IMR-90 (cell line): ENCODE measurements at regions not wholly inside any gene's neighbourhood (a gene's known extent, or its start where the extent isn't known, plus 50 kb on each side); places are given as distances from the start of the nearest gene placed in this dataset.

Experiments
- ATAC-seq: fragments of 200-7000 bp; cut with Tn5 transposase; 2 replicates; pipeline ENCODE4 v1.9.1; 2020; ENCODE audit warnings: low read depth, mild to moderate bottlenecking, moderate library complexity
- BruUV-seq: library from RNA; stranded (reverse); fragments of 400-500 nt; replicated peaks from 2 replicates; lab custom pipeline; 2021; lab: Mats Ljungman, UMichigan
- CTCF ChIA-PET: fragments of 300-600 bp; formaldehyde crosslinking; extraction: SDS; loops from one replicate; lab custom pipeline; 2021; ENCODE audit warnings: antibody characterized with exemption; lab: Yijun Ruan, JAX
- POLR2A ChIA-PET: fragments of 300-600 bp; sonication (Branson Sonifier 250); formaldehyde crosslinking; loops from one replicate; lab custom pipeline; 2022; ENCODE audit warnings: antibody characterized with exemption; ENCODE audit not compliant: unreplicated experiment; lab: Charles Lee
- DNase-seq: peaks from one replicate; pipeline ENCODE4 v3.0.0; 2013
- H2AFZ ChIP-seq: replicated peaks from 2 replicates; pipeline ENCODE3; 2013; ENCODE audit warnings: low read length, mild to moderate bottlenecking; ENCODE audit not compliant: poor library complexity
- H2AK5ac ChIP-seq: 2 replicates; pipeline ENCODE4 v1.6.1; 2013; ENCODE audit warnings: low read depth, low read length, inconsistent platforms
- H2AK9ac ChIP-seq: replicated peaks from 2 replicates; pipeline ENCODE3; 2013; ENCODE audit warnings: mild to moderate bottlenecking, low read depth, low read length, moderate library complexity; ENCODE audit not compliant: poor library complexity
- H2BK120ac ChIP-seq: 2 replicates; pipeline ENCODE4 v1.6.1; 2013; ENCODE audit warnings: low read depth, low read length, inconsistent platforms
- H2BK15ac ChIP-seq: 3 replicates; pipeline ENCODE4 v1.6.1; 2013; ENCODE audit warnings: low read depth, low read length, inconsistent platforms
- H2BK20ac ChIP-seq: 2 replicates; pipeline ENCODE4 v1.6.1; 2013; ENCODE audit warnings: low read depth, mild to moderate bottlenecking, inconsistent platforms, low read length, moderate library complexity
- H2BK5ac ChIP-seq: 2 replicates; pipeline ENCODE4 v1.6.1; 2013; ENCODE audit warnings: mild to moderate bottlenecking, low read depth, low read length, inconsistent platforms; ENCODE audit not compliant: poor library complexity, severe bottlenecking
- H3K14ac ChIP-seq: replicated peaks from 2 replicates; pipeline ENCODE4 v1.6.1; 2013; ENCODE audit warnings: low read depth, low read length, inconsistent platforms
- H3K18ac ChIP-seq: 2 replicates; pipeline ENCODE4 v1.6.1; 2013; ENCODE audit warnings: low read depth, low read length, control low read depth
- H3K23ac ChIP-seq: 2 replicates; pipeline ENCODE4 v1.6.1; 2013; ENCODE audit warnings: low read depth, low read length, inconsistent platforms
- H3K27ac ChIP-seq: 2 replicates; pipeline ENCODE4 v1.5.1; 2013; ENCODE audit warnings: mild to moderate bottlenecking, control low read depth, low read length; ENCODE audit not compliant: insufficient read depth
- H3K27me3 ChIP-seq: 2 replicates; pipeline ENCODE4 v1.6.1; 2013; ENCODE audit warnings: low read length; ENCODE audit not compliant: control insufficient read depth, insufficient read depth
- H3K36me3 ChIP-seq: 2 replicates; pipeline ENCODE4 v1.6.1; 2013; ENCODE audit warnings: low read length, mixed read lengths; ENCODE audit not compliant: control insufficient read depth, insufficient read depth
- H3K4ac ChIP-seq: 2 replicates; pipeline ENCODE4 v1.6.1; 2013; ENCODE audit warnings: low read depth, low read length, inconsistent platforms
- H3K4me1 ChIP-seq: 2 replicates; pipeline ENCODE4 v1.6.1; 2013; ENCODE audit warnings: low read length, mixed read lengths; ENCODE audit not compliant: control insufficient read depth, insufficient read depth
- H3K4me2 ChIP-seq: 2 replicates; pipeline ENCODE4 v1.6.1; 2013; ENCODE audit warnings: low read depth, mild to moderate bottlenecking, control low read depth, low read length, moderate library complexity
- H3K4me3 ChIP-seq: 2 replicates; pipeline ENCODE4 v1.5.1; 2013; ENCODE audit warnings: low read depth, mild to moderate bottlenecking, control low read depth, low read length, moderate library complexity; ENCODE audit not compliant: insufficient read depth
- H3K56ac ChIP-seq: 2 replicates; pipeline ENCODE4 v1.6.1; 2013; ENCODE audit warnings: low read length, inconsistent platforms; ENCODE audit not compliant: insufficient read depth; ENCODE audit errors: extremely low read depth
- H3K79me1 ChIP-seq, 2 experiments: 2 replicates each; pipeline ENCODE4 v1.6.1; 2013; ENCODE audit warnings: low read length in 2 of 2, inconsistent platforms in 1 of 2, low read depth in 1 of 2
- H3K9ac ChIP-seq: 2 replicates; pipeline ENCODE4 v1.6.1; 2013; ENCODE audit warnings: low read depth, low read length, control low read depth
- H3K9me1 ChIP-seq: 2 replicates; pipeline ENCODE4 v1.6.1; 2013; ENCODE audit warnings: low read length, inconsistent platforms; ENCODE audit not compliant: insufficient read depth
- H3K9me3 ChIP-seq: 2 replicates; pipeline ENCODE4 v1.6.1; 2013; ENCODE audit warnings: low read length; ENCODE audit not compliant: control insufficient read depth, insufficient read depth
- H4K20me1 ChIP-seq: 2 replicates; pipeline ENCODE4 v1.6.1; 2013; ENCODE audit warnings: low read length, inconsistent platforms; ENCODE audit not compliant: insufficient read depth
- H4K5ac ChIP-seq: 2 replicates; pipeline ENCODE4 v1.6.1; 2013; ENCODE audit warnings: mild to moderate bottlenecking, low read depth, low read length, control low read depth
- H4K8ac ChIP-seq, 2 experiments: 2 replicates each; pipeline ENCODE4 v1.6.1; 2013; ENCODE audit warnings: low read depth in 2 of 2, low read length in 2 of 2, control low read depth in 1 of 2, inconsistent platforms in 1 of 2
- H4K91ac ChIP-seq: 2 replicates; pipeline ENCODE4 v1.6.1; 2013; ENCODE audit warnings: low read depth, low read length, inconsistent platforms; ENCODE audit not compliant: insufficient read depth
- BHLHE40 ChIP-seq: fragments of 150-350 bp; IDR thresholded peaks from 2 replicates; pipeline ENCODE4 v1.6.1; 2016; ENCODE audit warnings: mild to moderate bottlenecking, low read depth, low read length
- CEBPB ChIP-seq: IDR thresholded peaks from 2 replicates; pipeline ENCODE4 v1.6.1; 2012; ENCODE audit warnings: low read depth, low read length, improper control_type of control experiment
- CHD1 ChIP-seq: IDR thresholded peaks from 2 replicates; pipeline ENCODE4 v1.6.1; 2012; ENCODE audit warnings: low read depth, low read length, improper control_type of control experiment
- FOS ChIP-seq: fragments of 150-350 bp; IDR thresholded peaks from 2 replicates; pipeline ENCODE4 v1.6.1; 2016; ENCODE audit warnings: low read depth, low read length
- MAFK ChIP-seq: IDR thresholded peaks from 2 replicates; pipeline ENCODE4 v1.6.1; 2012; ENCODE audit warnings: low read depth, low read length, improper control_type of control experiment
- MAZ ChIP-seq: IDR thresholded peaks from 2 replicates; pipeline ENCODE4 v1.6.1; 2012; ENCODE audit warnings: low read depth, mild to moderate bottlenecking, low read length, improper control_type of control experiment, moderate library complexity, borderline replicate concordance
- MXI1 ChIP-seq: IDR thresholded peaks from 2 replicates; pipeline ENCODE4 v1.6.1; 2012; ENCODE audit warnings: low read depth, mild to moderate bottlenecking, low read length, moderate library complexity, borderline replicate concordance
- NFE2L2 ChIP-seq: fragments of 150-350 bp; IDR thresholded peaks from 2 replicates; pipeline ENCODE4 v1.6.1; 2016; ENCODE audit warnings: low read depth, mild to moderate bottlenecking, low read length
- POLR2A ChIP-seq: IDR thresholded peaks from 2 replicates; pipeline ENCODE4 v1.6.1; 2012; ENCODE audit warnings: mild to moderate bottlenecking, low read depth, low read length
- RAD21 ChIP-seq: IDR thresholded peaks from 2 replicates; pipeline ENCODE4 v1.6.1; 2012; ENCODE audit warnings: low read length, improper control_type of control experiment
- RCOR1 ChIP-seq: IDR thresholded peaks from 2 replicates; pipeline ENCODE4 v1.6.1; 2012; ENCODE audit warnings: mild to moderate bottlenecking, low read length, improper control_type of control experiment; ENCODE audit not compliant: insufficient replicate concordance
- RFX5 ChIP-seq: IDR thresholded peaks from 2 replicates; pipeline ENCODE4 v1.8.0; 2012; ENCODE audit warnings: low read depth, mild to moderate bottlenecking, low read length, moderate library complexity
- SMC3 ChIP-seq: fragments of 150-350 bp; IDR thresholded peaks from 2 replicates; pipeline ENCODE4 v1.6.1; 2016; ENCODE audit warnings: low read depth, mild to moderate bottlenecking, antibody characterized with exemption, low read length, moderate library complexity
- WGBS, 2 experiments: methylation state at CpG; one replicate each; pipeline versions ENCODE4 v1.1.5 to v1.1.7; 2013; ENCODE audit warnings: missing lambda C conversion rate in 2 of 2; ENCODE audit not compliant: insufficient read length in 1 of 2; ENCODE audit errors: extremely low coverage in 2 of 2; 5-methylcytosine and 5-hydroxymethylcytosine counted together
- dilution Hi-C: fragments of 300-500 bp; cut with HindIII; formaldehyde crosslinking; loops from one replicate; pipeline ENCODE4 v1.14.3; 2018; ENCODE audit warnings: low sequenced_read_pairs; ENCODE audit not compliant: unreplicated experiment
- in situ Hi-C: fragments of 300-500 bp; cut with MboI; formaldehyde crosslinking; loops from 3 replicates; pipeline ENCODE4 v1.14.3; 2019; ENCODE audit warnings: low sequenced_read_pairs, inconsistent platforms, mixed read lengths
- intact Hi-C: fragments of 100-400 bp; cut with micrococcal nuclease; formaldehyde crosslinking; loops from 2 replicates; pipeline ENCODE4 v1.10.0; 2022
- TF ChIP-seq, protein P1 (sequence below): conservative IDR thresholded peaks from 2 replicates; pipeline ENCODE4 v1.5.1; 2012; ENCODE audit warnings: mild to moderate bottlenecking, low read depth, low read length, improper control_type of control experiment
- TF ChIP-seq, protein P2 (sequence below): fragments of 150-350 bp; IDR thresholded peaks from 2 replicates; pipeline ENCODE4 v1.6.1; 2017; ENCODE audit warnings: mild to moderate bottlenecking, antibody characterized with exemption, low read length, low read depth
- TF ChIP-seq, protein P3 (sequence below): fragments of 150-350 bp; IDR thresholded peaks from 2 replicates; pipeline ENCODE4 v1.6.1; 2016; ENCODE audit warnings: low read depth, mild to moderate bottlenecking, low read length, moderate library complexity, borderline replicate concordance

DNA sequence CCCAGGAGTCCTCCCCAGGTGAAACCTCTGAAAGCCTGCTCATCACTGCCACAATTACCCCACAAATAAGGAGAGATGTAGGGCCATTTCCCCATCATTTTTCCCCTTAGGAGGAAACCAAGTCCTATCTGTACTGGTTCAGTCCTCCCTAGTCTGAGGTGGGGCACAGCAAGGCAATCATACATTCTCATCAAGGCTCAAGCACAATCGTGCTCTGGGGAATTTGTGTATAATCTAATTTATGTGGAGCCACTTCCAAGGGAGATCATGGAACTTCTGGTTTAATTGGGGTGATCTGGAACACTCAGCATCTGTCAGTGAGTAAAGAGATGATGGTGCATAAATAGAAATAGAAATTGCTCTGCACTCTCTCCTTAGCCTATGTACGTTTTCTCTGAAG, 546.9 kb downstream of the IGSF11 start:
- Histone ChIP-seq H3K23ac (no peak overlapping the region), H3K4me1 (no peaks in the 10 kb centered on the region), H3K9me1 (no peaks in the 10 kb centered on the region), H3K36me3 (no peaks in the 10 kb centered on the region), H3K14ac (no peak overlapping the region), H3K27ac (no peak overlapping the region), H3K79me1 (no peaks in the 10 kb centered on the region), H2BK15ac (no peak overlapping the region), H3K56ac (no peak overlapping the region), H2BK5ac (no peak overlapping the region), H2BK120ac (no peak overlapping the region), H3K4ac (no peak overlapping the region), H3K9me3 (no peaks in the 10 kb centered on the region), H2AK5ac (no peak overlapping the region), H2BK20ac (no peak overlapping the region), H3K4me3 (no peak overlapping the region), H4K20me1 (no peaks in the 10 kb centered on the region), H4K8ac (no peak overlapping the region), H3K4me2 (no peak overlapping the region), H4K91ac (no peak overlapping the region), H3K9ac (no peak overlapping the region), H3K27me3 (no peaks in the 10 kb centered on the region), H2AK9ac (no peak overlapping the region), H4K5ac (no peak overlapping the region), H2AFZ (no peak overlapping the region), H3K18ac (no peak overlapping the region)
- TF ChIP-seq NFE2L2 (no peak), RFX5 (no peak), MAZ (no peak), CEBPB (no peak), MAFK (no peak), SMC3 (no peak), MXI1 (no peak), RAD21 (no peak), BHLHE40 (no peak), CHD1 (no peak), POLR2A (no peak), RCOR1 (no peak), FOS (no peak)
- TF ChIP-seq, protein P1, sequence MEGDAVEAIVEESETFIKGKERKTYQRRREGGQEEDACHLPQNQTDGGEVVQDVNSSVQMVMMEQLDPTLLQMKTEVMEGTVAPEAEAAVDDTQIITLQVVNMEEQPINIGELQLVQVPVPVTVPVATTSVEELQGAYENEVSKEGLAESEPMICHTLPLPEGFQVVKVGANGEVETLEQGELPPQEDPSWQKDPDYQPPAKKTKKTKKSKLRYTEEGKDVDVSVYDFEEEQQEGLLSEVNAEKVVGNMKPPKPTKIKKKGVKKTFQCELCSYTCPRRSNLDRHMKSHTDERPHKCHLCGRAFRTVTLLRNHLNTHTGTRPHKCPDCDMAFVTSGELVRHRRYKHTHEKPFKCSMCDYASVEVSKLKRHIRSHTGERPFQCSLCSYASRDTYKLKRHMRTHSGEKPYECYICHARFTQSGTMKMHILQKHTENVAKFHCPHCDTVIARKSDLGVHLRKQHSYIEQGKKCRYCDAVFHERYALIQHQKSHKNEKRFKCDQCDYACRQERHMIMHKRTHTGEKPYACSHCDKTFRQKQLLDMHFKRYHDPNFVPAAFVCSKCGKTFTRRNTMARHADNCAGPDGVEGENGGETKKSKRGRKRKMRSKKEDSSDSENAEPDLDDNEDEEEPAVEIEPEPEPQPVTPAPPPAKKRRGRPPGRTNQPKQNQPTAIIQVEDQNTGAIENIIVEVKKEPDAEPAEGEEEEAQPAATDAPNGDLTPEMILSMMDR, result no peak
- TF ChIP-seq, protein P2, sequence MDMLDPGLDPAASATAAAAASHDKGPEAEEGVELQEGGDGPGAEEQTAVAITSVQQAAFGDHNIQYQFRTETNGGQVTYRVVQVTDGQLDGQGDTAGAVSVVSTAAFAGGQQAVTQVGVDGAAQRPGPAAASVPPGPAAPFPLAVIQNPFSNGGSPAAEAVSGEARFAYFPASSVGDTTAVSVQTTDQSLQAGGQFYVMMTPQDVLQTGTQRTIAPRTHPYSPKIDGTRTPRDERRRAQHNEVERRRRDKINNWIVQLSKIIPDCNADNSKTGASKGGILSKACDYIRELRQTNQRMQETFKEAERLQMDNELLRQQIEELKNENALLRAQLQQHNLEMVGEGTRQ, result no peak
- TF ChIP-seq, protein P3, sequence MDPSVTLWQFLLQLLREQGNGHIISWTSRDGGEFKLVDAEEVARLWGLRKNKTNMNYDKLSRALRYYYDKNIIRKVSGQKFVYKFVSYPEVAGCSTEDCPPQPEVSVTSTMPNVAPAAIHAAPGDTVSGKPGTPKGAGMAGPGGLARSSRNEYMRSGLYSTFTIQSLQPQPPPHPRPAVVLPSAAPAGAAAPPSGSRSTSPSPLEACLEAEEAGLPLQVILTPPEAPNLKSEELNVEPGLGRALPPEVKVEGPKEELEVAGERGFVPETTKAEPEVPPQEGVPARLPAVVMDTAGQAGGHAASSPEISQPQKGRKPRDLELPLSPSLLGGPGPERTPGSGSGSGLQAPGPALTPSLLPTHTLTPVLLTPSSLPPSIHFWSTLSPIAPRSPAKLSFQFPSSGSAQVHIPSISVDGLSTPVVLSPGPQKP, result no peak
- DNase-seq (no peak), ATAC-seq (no peak)
- CTCF ChIA-PET, result no interaction called here
- dilution Hi-C loops, result no loop called here
- no TSS peak for BruUV-seq
- POLR2A ChIA-PET, result no interaction called here
- in situ Hi-C loops, result no loop called here
- WGBS, 2 experiments, result no CpG with 5 or more reads among the region's 2 CpGs
- intact Hi-C loops, result no loop called here
